Lower leg skin (tissue), 4 donors: ENCODE measurements at regions not wholly inside any gene's neighbourhood (a gene's known extent, or its start where the extent isn't known, plus 50 kb on each side); places are given as distances from the start of the nearest gene placed in this dataset.
"Not testable (repeated sequence)": the region's sequence is repeated elsewhere in the genome, so short reads cannot be mapped to it uniquely, and the experiment has no call there.

Experiments
- DNase-seq, 2 donors: peaks; one replicate each; pipeline ENCODE4 v3.0.0-alpha.2; 2019; ENCODE audit warnings: low spot score in 2 of 2
- H3K4me3 ChIP-seq: fragments of 200-600 bp; sonication (generic); 2 replicates; pipeline ENCODE4 v1.5.1; 2017; ENCODE audit warnings: mild to moderate bottlenecking, low read depth; ENCODE audit not compliant: poor library complexity, severe bottlenecking
- POLR2A ChIP-seq, 2 donors: fragments of 450-650 bp; IDR thresholded peaks; one replicate each; pipeline ENCODE4 v1.6.1; 2016 to 2017; ENCODE audit warnings: antibody characterized with exemption in 2 of 2, mild to moderate bottlenecking in 1 of 2, moderate library complexity in 1 of 2
- WGBS, 2 donors: methylation state at CpG; one replicate each; pipeline ENCODE4 v1.1.5; 2018; 5-methylcytosine and 5-hydroxymethylcytosine counted together
- intact Hi-C: fragments of 100-400 bp; cut with DNase I; formaldehyde crosslinking; loops from one replicate; pipeline ENCODE4 v1.15.0; 2023; ENCODE audit warnings: low total_unique reads
- TF ChIP-seq, protein P1 (sequence below), 3 donors: fragments of 450-650 bp; IDR thresholded peaks; one replicate each; pipeline ENCODE4 v1.5.1; 2016; ENCODE audit warnings: antibody characterized with exemption in 3 of 3, mild to moderate bottlenecking in 3 of 3, moderate library complexity in 2 of 3

DNA sequence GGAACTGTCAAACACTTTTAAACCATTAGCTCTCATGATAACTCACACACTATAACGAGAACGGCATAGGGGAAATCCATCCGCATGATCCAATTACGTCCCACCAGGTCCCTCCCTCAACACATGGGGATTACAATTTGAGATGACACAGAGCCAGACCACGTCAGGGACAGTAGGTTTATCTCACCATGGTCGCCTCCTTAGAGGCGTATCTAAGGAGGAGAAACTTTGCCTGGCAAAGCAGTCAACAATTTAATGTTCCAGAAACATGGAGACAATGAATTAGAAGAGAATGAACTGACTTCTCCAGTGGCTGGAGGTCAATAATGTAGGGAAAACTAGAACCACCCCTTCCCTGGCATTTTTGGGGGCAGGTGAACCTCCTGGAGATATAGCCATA is 488.4 kb upstream of the AUTS2 start:
- DNase-seq = no peak
- intact Hi-C loops = no loop called here
- WGBS, 2 donors = 88 to 92% methylated on average over 7 of the region's 7 CpGs
- TF ChIP-seq POLR2A (IDR thresholded peaks at IDR 0.05) = no peak
- TF ChIP-seq, protein P1, sequence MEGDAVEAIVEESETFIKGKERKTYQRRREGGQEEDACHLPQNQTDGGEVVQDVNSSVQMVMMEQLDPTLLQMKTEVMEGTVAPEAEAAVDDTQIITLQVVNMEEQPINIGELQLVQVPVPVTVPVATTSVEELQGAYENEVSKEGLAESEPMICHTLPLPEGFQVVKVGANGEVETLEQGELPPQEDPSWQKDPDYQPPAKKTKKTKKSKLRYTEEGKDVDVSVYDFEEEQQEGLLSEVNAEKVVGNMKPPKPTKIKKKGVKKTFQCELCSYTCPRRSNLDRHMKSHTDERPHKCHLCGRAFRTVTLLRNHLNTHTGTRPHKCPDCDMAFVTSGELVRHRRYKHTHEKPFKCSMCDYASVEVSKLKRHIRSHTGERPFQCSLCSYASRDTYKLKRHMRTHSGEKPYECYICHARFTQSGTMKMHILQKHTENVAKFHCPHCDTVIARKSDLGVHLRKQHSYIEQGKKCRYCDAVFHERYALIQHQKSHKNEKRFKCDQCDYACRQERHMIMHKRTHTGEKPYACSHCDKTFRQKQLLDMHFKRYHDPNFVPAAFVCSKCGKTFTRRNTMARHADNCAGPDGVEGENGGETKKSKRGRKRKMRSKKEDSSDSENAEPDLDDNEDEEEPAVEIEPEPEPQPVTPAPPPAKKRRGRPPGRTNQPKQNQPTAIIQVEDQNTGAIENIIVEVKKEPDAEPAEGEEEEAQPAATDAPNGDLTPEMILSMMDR (IDR thresholded peaks at IDR 0.05) = no peak
- no peak overlapping the region for H3K4me3 ChIP-seq

DNA sequence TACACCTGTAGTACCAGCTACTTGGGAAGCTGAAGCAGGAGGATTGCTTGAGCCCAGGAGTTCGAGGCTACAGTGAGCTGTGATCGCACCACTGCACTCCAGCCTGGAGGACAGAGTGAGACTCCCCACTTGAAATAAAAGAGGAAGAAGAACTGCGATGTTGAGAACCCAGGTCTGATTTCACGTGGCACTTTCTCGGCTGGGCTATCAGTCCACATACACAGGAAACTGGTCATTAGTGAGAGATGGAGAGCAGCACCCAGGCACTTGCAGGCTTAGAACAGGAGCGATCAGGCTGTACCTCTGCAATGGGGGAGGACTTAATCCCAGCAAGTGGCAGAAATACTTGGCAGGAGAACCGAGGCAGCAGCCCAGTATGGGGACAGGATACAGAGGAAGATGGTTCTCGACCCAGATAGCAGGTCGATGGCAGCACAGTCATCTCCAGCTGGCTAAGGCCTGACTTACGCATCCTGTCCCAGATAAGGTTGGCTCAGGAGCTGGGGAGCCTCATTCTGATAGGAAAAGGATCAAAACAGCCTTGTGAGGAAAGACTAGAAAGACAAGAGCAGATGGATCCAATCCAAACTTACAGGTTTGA is 487.7 kb upstream of the AUTS2 start:
- intact Hi-C loops = no loop called here
- DNase-seq = peak in 1 of 2 donors; percentile 32
- no peak overlapping the region for H3K4me3 ChIP-seq
- TF ChIP-seq, protein P1 (IDR thresholded peaks at IDR 0.05) = no peak
- TF ChIP-seq POLR2A (IDR thresholded peaks at IDR 0.05) = no peak
- 72 to 75% methylated on average over 10 of the region's 10 CpGs for WGBS, 2 donors

DNA sequence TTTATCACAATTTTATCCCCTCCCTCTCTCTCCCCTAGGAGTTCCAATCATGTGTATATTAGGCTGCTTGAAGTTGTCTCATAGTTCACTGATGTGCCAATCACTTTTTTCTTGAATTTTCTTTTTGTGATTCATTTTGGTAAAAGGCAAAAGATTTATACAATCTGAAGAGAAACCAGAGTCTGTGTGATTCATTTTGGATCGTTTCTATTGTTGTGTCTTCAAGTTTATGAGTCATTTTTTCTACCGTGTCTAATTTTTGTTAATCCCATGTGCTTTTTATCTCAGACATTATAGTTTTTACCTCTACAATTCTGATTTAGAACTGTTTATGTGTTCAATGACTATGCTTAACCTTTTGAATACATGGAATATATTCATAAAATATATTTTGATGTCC is 483.9 kb upstream of the AUTS2 start:
- 37 to 38% methylated on average over 2 of the region's 2 CpGs for WGBS, 2 donors
- no peak overlapping the region for H3K4me3 ChIP-seq
- TF ChIP-seq, protein P1 (IDR thresholded peaks at IDR 0.05) = no peak
- TF ChIP-seq POLR2A (IDR thresholded peaks at IDR 0.05) = no peak
- intact Hi-C loops = no loop called here
- no peak for DNase-seq

DNA sequence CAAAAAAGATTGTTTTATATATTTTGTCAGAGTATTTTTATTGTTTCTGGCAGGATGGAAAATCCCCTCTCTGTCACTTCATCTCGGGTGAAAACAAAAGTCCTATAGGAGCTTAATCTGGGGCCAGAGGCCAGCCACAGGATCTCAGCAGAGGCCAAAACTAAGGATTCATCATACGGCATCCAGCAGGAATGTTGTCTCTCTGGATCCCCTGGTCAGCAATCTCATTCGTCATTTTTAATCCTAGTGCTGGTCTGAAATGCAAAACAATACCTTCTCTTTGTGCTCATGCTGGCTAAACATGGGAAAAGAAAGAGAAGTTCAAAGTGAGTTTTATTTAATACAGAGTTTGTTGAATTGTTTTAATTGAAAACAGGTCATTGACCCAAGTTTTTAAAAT is 482.5 kb upstream of the AUTS2 start:
- TF ChIP-seq, protein P1 (IDR thresholded peaks at IDR 0.05) = no peak
- TF ChIP-seq POLR2A (IDR thresholded peaks at IDR 0.05) = no peak
- peak in 1 of 2 donors; percentile 12 for DNase-seq
- intact Hi-C loops = no loop called here
- 42 to 49% methylated on average over 3 of the region's 3 CpGs for WGBS, 2 donors
- no peak overlapping the region for H3K4me3 ChIP-seq

DNA sequence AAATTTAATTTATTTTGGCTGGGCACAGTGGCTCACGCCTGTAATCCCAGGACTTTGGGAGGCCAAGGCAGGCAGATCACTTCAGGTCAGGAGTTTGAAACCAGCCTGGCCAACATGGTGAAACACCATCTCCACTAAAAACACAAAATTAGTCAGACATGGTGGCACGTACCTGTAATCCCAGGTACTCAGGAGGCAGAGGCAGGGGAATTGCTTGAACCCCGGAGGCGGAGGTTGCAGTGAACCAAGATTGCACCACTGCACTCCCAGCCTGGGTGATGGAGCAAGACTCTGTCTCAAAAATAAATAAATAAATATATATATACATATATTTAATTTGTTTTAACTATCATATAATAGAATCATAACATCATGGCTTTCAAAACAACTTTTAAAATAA is 482.1 kb upstream of the AUTS2 start:
- peak in 1 of 2 donors; percentile 54 for DNase-seq
- H3K4me3 ChIP-seq, intact Hi-C loops: not testable (repeated sequence)
- WGBS, 2 donors = 88 to 89% methylated on average over 4 of the region's 4 CpGs

DNA sequence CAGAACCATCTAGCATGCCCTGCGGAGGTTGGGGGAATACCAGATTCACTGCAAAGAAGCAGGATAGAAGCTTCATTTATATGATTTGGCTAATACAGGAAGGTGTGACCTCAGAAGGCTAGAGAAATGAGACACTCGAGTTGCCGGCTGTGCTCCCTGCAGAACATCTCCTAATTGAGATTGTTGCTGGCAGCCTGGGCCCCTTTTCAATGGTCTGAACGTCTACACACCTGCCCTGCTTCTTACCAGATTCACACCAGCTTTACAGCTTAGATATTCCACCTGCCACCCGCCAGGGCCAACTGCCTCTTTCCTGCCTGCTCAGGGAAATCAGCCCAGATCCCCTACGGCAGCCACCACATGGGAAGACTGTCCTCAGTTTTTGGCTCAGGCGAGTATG is 475.3 kb upstream of the AUTS2 start:
- intact Hi-C loops = no loop called here
- DNase-seq = no peak
- 44 to 60% methylated on average over 7 of the region's 7 CpGs for WGBS, 2 donors
- H3K4me3 ChIP-seq = no peak overlapping the region
- TF ChIP-seq POLR2A (IDR thresholded peaks at IDR 0.05) = no peak
- TF ChIP-seq, protein P1 (IDR thresholded peaks at IDR 0.05) = no peak
